ENCODE measurements at regions not wholly inside any gene's neighbourhood (a gene's known extent, or its start where the extent isn't known, plus 50 kb on each side); places are given as distances from the start of the nearest gene placed in this dataset.
"Not testable (repeated sequence)": the region's sequence is repeated elsewhere in the genome, so short reads cannot be mapped to it uniquely, and the experiment has no call there.

- H3K27ac Mint-ChIP-seq; intact Hi-C loops (cut with micrococcal nuclease); H2AFZ ChIP-seq (ENCODE audit: insufficient read depth, low read depth, low read length, poor library complexity, severe bottlenecking); CTCF ChIA-PET; H3K27me3 Mint-ChIP-seq; H3K27me3 ChIP-seq (replicated peaks in 1 of 4; ENCODE audit: control extremely low read depth in 1 of 4, control insufficient read depth in 3 of 4, insufficient read depth in 4 of 4, low read length in 3 of 4); POLR2A ChIA-PET; H3K36me3 ChIP-seq (replicated peaks in 1 of 2; ENCODE audit: control extremely low read depth in 1 of 2, control insufficient read depth in 1 of 2, extremely low read depth in 1 of 2, insufficient read depth in 2 of 2, low read length in 1 of 2); H4K20me1 ChIP-seq (ENCODE audit: control insufficient read depth, insufficient read depth, low read length, poor library complexity, severe bottlenecking); H3K9me3 Mint-ChIP-seq (ENCODE audit: insufficient read depth); DNase-seq; H3K4me3 ChIP-seq (ENCODE audit: control extremely low read depth in 1 of 5, extremely low read depth in 1 of 5, insufficient read depth in 1 of 5, low read depth in 2 of 5, low read length in 4 of 5); H3K4me1 Mint-ChIP-seq; H3K79me2 ChIP-seq (ENCODE audit: control insufficient read depth, insufficient read depth, low read length); H3K9ac ChIP-seq (ENCODE audit: low read length); H3K4me2 ChIP-seq (replicated peaks; ENCODE audit: low read depth, low read length, poor library complexity, severe bottlenecking); H3K4me3 Mint-ChIP-seq; ATAC-seq (ENCODE audit: low read depth); H3K4me1 ChIP-seq (ENCODE audit: control insufficient read depth in 2 of 2, insufficient read depth in 2 of 2, low read length in 2 of 2); H3K9me3 ChIP-seq (ENCODE audit: control extremely low read depth in 1 of 3, control insufficient read depth in 2 of 3, insufficient read depth in 1 of 3, low read length in 2 of 3); H3K27ac ChIP-seq (ENCODE audit: low read length in 2 of 2): not testable (repeated sequence)
- no CpG with 5 or more reads among the region's 8 CpGs for WGBS (ENCODE audit: insufficient coverage)
These were observed 383.9 kb downstream of the PCDH11X start for GRCh38 chrX:92163035-92163434.

GRCh38 chrX:92209936-92210335 lies 430.8 kb downstream of the PCDH11X start:
- no peak overlapping the region for H3K9ac ChIP-seq (ENCODE audit: low read length)
- peaks cover 0 to 2% (median 0%) of the 10 kb centered on the region in 3 donors for H3K9me3 ChIP-seq (ENCODE audit: control extremely low read depth in 1 of 3, control insufficient read depth in 2 of 3, insufficient read depth in 1 of 3, low read length in 2 of 3)
- no peak overlapping the region for H3K4me3 ChIP-seq (ENCODE audit: control extremely low read depth in 1 of 5, extremely low read depth in 1 of 5, insufficient read depth in 1 of 5, low read depth in 2 of 5, low read length in 4 of 5)
- CTCF ChIA-PET = no interaction called here
- DNase-seq (no peak), ATAC-seq (ENCODE audit: low read depth) (no peak)
- H3K79me2 ChIP-seq (ENCODE audit: control insufficient read depth, insufficient read depth, low read length) = no peaks in the 10 kb centered on the region
- no peaks in the 10 kb centered on the region for H3K4me1 ChIP-seq (ENCODE audit: control insufficient read depth in 2 of 2, insufficient read depth in 2 of 2, low read length in 2 of 2)
- Mint-ChIP-seq H3K27ac (no peak overlapping the region), H3K27me3 (no peaks in the 10 kb centered on the region), H3K4me3 (no peak overlapping the region), H3K4me1 (no peaks in the 10 kb centered on the region), H3K9me3 (ENCODE audit: insufficient read depth) (no peaks in the 10 kb centered on the region)
- no peak for TF ChIP-seq CTCF (IDR thresholded peaks at IDR 0.05)
- no peak for TF ChIP-seq EZH2 (IDR thresholded peaks at IDR 0.05; ENCODE audit: borderline replicate concordance, insufficient read depth, low read depth, low read length, poor library complexity, severe bottlenecking)
- H3K27me3 ChIP-seq (replicated peaks in 1 of 4; ENCODE audit: control extremely low read depth in 1 of 4, control insufficient read depth in 3 of 4, insufficient read depth in 4 of 4, low read length in 3 of 4) = no peaks in the 10 kb centered on the region
- H3K27ac ChIP-seq (ENCODE audit: low read length in 2 of 2) = no peak overlapping the region
- no peak overlapping the region for H2AFZ ChIP-seq (ENCODE audit: insufficient read depth, low read depth, low read length, poor library complexity, severe bottlenecking)
- H3K4me2 ChIP-seq (replicated peaks; ENCODE audit: low read depth, low read length, poor library complexity, severe bottlenecking) = no peak overlapping the region
- intact Hi-C loops (cut with micrococcal nuclease) = no loop called here
- no peaks in the 10 kb centered on the region for H4K20me1 ChIP-seq (ENCODE audit: control insufficient read depth, insufficient read depth, low read length, poor library complexity, severe bottlenecking)
- no peaks in the 10 kb centered on the region for H3K36me3 ChIP-seq (replicated peaks in 1 of 2; ENCODE audit: control extremely low read depth in 1 of 2, control insufficient read depth in 1 of 2, extremely low read depth in 1 of 2, insufficient read depth in 2 of 2, low read length in 1 of 2)
- POLR2A ChIA-PET = no interaction called here
- WGBS (ENCODE audit: insufficient coverage) = no CpG with 5 or more reads among the region's 5 CpGs
